K562 (cell line): ENCODE measurements at regions not wholly inside any gene's neighbourhood (a gene's known extent, or its start where the extent isn't known, plus 50 kb on each side); places are given as distances from the start of the nearest gene placed in this dataset.

Experiments used
- CBX1 ChIP-seq: sonication (generic); IDR thresholded peaks from 2 replicates; pipeline ENCODE4 v1.6.1; 2016; ENCODE audit warnings: antibody characterized with exemption, low read depth, mild to moderate bottlenecking
- CBX5 ChIP-seq: IDR thresholded peaks from 2 replicates; pipeline ENCODE4 v1.6.1; 2014; ENCODE audit warnings: low read depth, borderline replicate concordance
- CEBPB ChIP-seq: fragments of 450-650 bp; IDR thresholded peaks from 2 replicates; pipeline ENCODE4 v1.6.1; 2016; ENCODE audit warnings: missing genetic modification characterization, missing compliant biosample characterization
- CEBPZ ChIP-seq: fragments of 150-350 bp; IDR thresholded peaks from 2 replicates; pipeline ENCODE4 v1.6.1; 2014; ENCODE audit warnings: low read depth, mild to moderate bottlenecking, low read length, borderline replicate concordance
- CREB3 ChIP-seq: fragments of 450-650 bp; conservative IDR thresholded peaks from 2 replicates; pipeline ENCODE4 v1.6.1; 2016; ENCODE audit warnings: missing genetic modification characterization, low read depth, mild to moderate bottlenecking, missing compliant biosample characterization, moderate library complexity
- E2F8 ChIP-seq: fragments of 450-650 bp; IDR thresholded peaks from 2 replicates; pipeline ENCODE4 v1.7.1; 2018; ENCODE audit warnings: mild to moderate bottlenecking, low read depth; ENCODE audit not compliant: partially characterized antibody
- HMG20B ChIP-seq: fragments of 250-450 bp; sonication (Bioruptor Pico); IDR thresholded peaks from 2 replicates; pipeline ENCODE4 v1.5.0; 2021; ENCODE audit warnings: mild to moderate bottlenecking
- KDM2B ChIP-seq: fragments of 250-450 bp; sonication (Bioruptor Pico); IDR thresholded peaks from 2 replicates; pipeline ENCODE4 v1.8.0; 2021; ENCODE audit warnings: mild to moderate bottlenecking, moderate library complexity
- LEF1 ChIP-seq: fragments of 450-650 bp; IDR thresholded peaks from 2 replicates; pipeline ENCODE4 v1.6.1; 2016; ENCODE audit warnings: mild to moderate bottlenecking
- MCM2 ChIP-seq: fragments of 450-650 bp; IDR thresholded peaks from 2 replicates; pipeline ENCODE4 v1.6.1; 2017; ENCODE audit warnings: low read depth, mild to moderate bottlenecking
- RBM17 ChIP-seq: fragments of 200-400 bp; formaldehyde crosslinking; IDR thresholded peaks from 2 replicates; pipeline ENCODE4 v1.6.1; 2017; ENCODE audit warnings: low read depth, mild to moderate bottlenecking, low read length, borderline replicate concordance
- SOX6 ChIP-seq: fragments of 450-650 bp; IDR thresholded peaks from 2 replicates; pipeline ENCODE4 v1.6.1; 2014; ENCODE audit warnings: mild to moderate bottlenecking
- SREBF1 ChIP-seq: fragments of 150-350 bp; IDR thresholded peaks from 2 replicates; pipeline ENCODE4 v1.6.1; 2014; ENCODE audit warnings: antibody characterized with exemption, low read depth, low read length, borderline replicate concordance
- UBTF ChIP-seq, 2 experiments: IDR thresholded peaks; 2 replicates each; pipeline ENCODE4 v1.6.1; 2012; ENCODE audit warnings: improper control_type of control experiment in 2 of 2, low read depth in 2 of 2, low read length in 2 of 2, borderline replicate concordance in 1 of 2
- ZC3H11A ChIP-seq: IDR thresholded peaks from 2 replicates; pipeline ENCODE4 v1.6.1; 2012; ENCODE audit warnings: low read depth, low read length, improper control_type of control experiment
- ZNF12 ChIP-seq: sonication (generic); formaldehyde crosslinking; IDR thresholded peaks from 2 replicates; pipeline ENCODE4 v1.4.0; 2020; ENCODE audit warnings: mild to moderate bottlenecking, missing genetic modification reagents
- ZNF174 ChIP-seq: fragments of 250-450 bp; sonication (Bioruptor Pico); IDR thresholded peaks from 2 replicates; pipeline ENCODE4 v1.4.0; 2020; ENCODE audit warnings: mild to moderate bottlenecking
- ZSCAN29 ChIP-seq: fragments of 450-650 bp; IDR thresholded peaks from 2 replicates; pipeline ENCODE4 v1.6.1; 2017

- TF ChIP-seq LEF1 (no peak), HMG20B (CRISPR knock-in tag) (no peak), CREB3 (tag) (0 out of 2 replicates have a peak, but pooled peaks have one; percentile 24), ZNF174 (CRISPR knock-in tag) (no peak), CBX1 (no peak), UBTF (IDR thresholded peaks at IDR 0.05; ENCODE audit: borderline replicate concordance in 1 of 2, low read depth in 2 of 2, low read length in 2 of 2) (no peak), CEBPB (tag) (no peak), RBM17 (no peak), E2F8 (no peak), SREBF1 (no peak), SOX6 (no peak), ZC3H11A (no peak), ZNF12 (CRISPR knock-in tag) (no peak), CBX5 (no peak), ZSCAN29 (no peak), MCM2 (no peak), CEBPZ (no peak), KDM2B (CRISPR knock-in tag) (no peak)
Measured at GRCh38 chr1:22363403-22364325, 88.0 kb upstream of the ZBTB40 start (continued).
